Liver (tissue), 8 donors: ENCODE measurements at regions not wholly inside any gene's neighbourhood (a gene's known extent, or its start where the extent isn't known, plus 50 kb on each side); places are given as distances from the start of the nearest gene placed in this dataset.

Experiments used
- DNase-seq: peaks from one replicate; pipeline ENCODE4 v3.0.0-alpha.2; 2017; ENCODE audit warnings: low spot score
- H3K27ac ChIP-seq, 2 donors: one replicate each; pipeline ENCODE4 v1.7.0; 2013; ENCODE audit warnings: inconsistent platforms in 2 of 2, low read length in 2 of 2, control low read depth in 1 of 2, low read depth in 1 of 2, mild to moderate bottlenecking in 1 of 2
- H3K27me3 ChIP-seq, 4 donors: one replicate each; pipeline versions ENCODE4 v1.6.1 to v1.7.0; 2013; ENCODE audit warnings: low read length in 3 of 4, inconsistent platforms in 1 of 4, mild to moderate bottlenecking in 1 of 4, moderate library complexity in 1 of 4; ENCODE audit not compliant: control insufficient read depth in 4 of 4, insufficient read depth in 4 of 4
- H3K36me3 ChIP-seq, 4 donors: one replicate each; pipeline versions ENCODE4 v1.6.1 to v1.7.0; 2013; ENCODE audit warnings: low read length in 3 of 4, mild to moderate bottlenecking in 3 of 4, low read depth in 1 of 4, moderate library complexity in 1 of 4; ENCODE audit not compliant: control insufficient read depth in 4 of 4, insufficient read depth in 3 of 4
- H3K4me1 ChIP-seq, 4 donors: one replicate each; pipeline versions ENCODE4 v1.6.1 to v1.7.0; 2013; ENCODE audit warnings: low read length in 3 of 4, mild to moderate bottlenecking in 3 of 4, moderate library complexity in 1 of 4; ENCODE audit not compliant: control insufficient read depth in 4 of 4, insufficient read depth in 4 of 4
- H3K4me3 ChIP-seq, 3 donors: one replicate each; pipeline versions ENCODE4 v1.6.1 to v1.7.0; 2013; ENCODE audit warnings: low read length in 3 of 3, control low read depth in 1 of 3, low read depth in 1 of 3, mild to moderate bottlenecking in 1 of 3
- H3K9ac ChIP-seq, 2 donors: one replicate each; pipeline ENCODE4 v1.7.0; 2013; ENCODE audit warnings: low read length in 2 of 2, mild to moderate bottlenecking in 2 of 2, moderate library complexity in 2 of 2, control low read depth in 1 of 2, low read depth in 1 of 2
- H3K9me3 ChIP-seq, 4 donors: one replicate each; pipeline versions ENCODE4 v1.6.1 to v1.7.0; 2013; ENCODE audit warnings: low read length in 3 of 4; ENCODE audit not compliant: control insufficient read depth in 4 of 4
- ATF3 ChIP-seq: IDR thresholded peaks from 2 replicates; pipeline ENCODE4 v1.6.1; 2016; ENCODE audit warnings: antibody characterized with exemption
- CTCF ChIP-seq: fragments of 150-350 bp; IDR thresholded peaks from 2 replicates; pipeline ENCODE4 v1.5.1; 2017; ENCODE audit warnings: improper control_type of control experiment, low read depth, low read length; ENCODE audit not compliant: missing input control
- EGR1 ChIP-seq, 2 donors: IDR thresholded peaks; 2 replicates each; pipeline ENCODE4 v1.6.1; 2016 to 2018; ENCODE audit warnings: antibody characterized with exemption in 2 of 2, low read depth in 2 of 2
- FOXA1 ChIP-seq: IDR thresholded peaks from 2 replicates; pipeline ENCODE4 v1.6.1; 2016; ENCODE audit warnings: antibody characterized with exemption
- FOXA2 ChIP-seq: IDR thresholded peaks from 2 replicates; pipeline ENCODE4 v1.6.1; 2016; ENCODE audit warnings: antibody characterized with exemption
- GABPA ChIP-seq, 2 donors: IDR thresholded peaks in 1 of 2; conservative IDR thresholded peaks in 1 of 2; 2 replicates each; pipeline ENCODE4 v1.6.1; 2016; ENCODE audit warnings: antibody characterized with exemption in 2 of 2, mild to moderate bottlenecking in 1 of 2, moderate library complexity in 1 of 2
- HNF4A ChIP-seq, 2 donors: conservative IDR thresholded peaks; 2 replicates each; pipeline ENCODE4 v1.6.1; 2016; ENCODE audit warnings: antibody characterized with exemption in 2 of 2, mild to moderate bottlenecking in 2 of 2
- HNF4G ChIP-seq: IDR thresholded peaks from 2 replicates; pipeline ENCODE4 v1.6.1; 2016; ENCODE audit warnings: antibody characterized with exemption
- JUND ChIP-seq, 2 donors: IDR thresholded peaks; 2 replicates each; pipeline ENCODE4 v1.6.1; 2016; ENCODE audit warnings: antibody characterized with exemption in 2 of 2
- MAX ChIP-seq: IDR thresholded peaks from 2 replicates; pipeline ENCODE4 v1.6.1; 2016; ENCODE audit warnings: antibody characterized with exemption
- NR2F2 ChIP-seq: IDR thresholded peaks from 2 replicates; pipeline ENCODE4 v1.6.1; 2016; ENCODE audit warnings: antibody characterized with exemption
- REST ChIP-seq: IDR thresholded peaks from 2 replicates; pipeline ENCODE4 v1.6.1; 2016; ENCODE audit warnings: antibody characterized with exemption, mild to moderate bottlenecking
- RXRA ChIP-seq, 2 donors: IDR thresholded peaks; 2 replicates each; pipeline ENCODE4 v1.6.1; 2017 to 2018; ENCODE audit warnings: antibody characterized with exemption in 2 of 2, mild to moderate bottlenecking in 1 of 2
- SP1 ChIP-seq: IDR thresholded peaks from 2 replicates; pipeline ENCODE4 v1.6.1; 2018; ENCODE audit warnings: antibody characterized with exemption, mild to moderate bottlenecking
- TAF1 ChIP-seq: conservative IDR thresholded peaks from 2 replicates; pipeline ENCODE4 v1.6.1; 2016; ENCODE audit warnings: antibody characterized with exemption, mild to moderate bottlenecking
- YY1 ChIP-seq: IDR thresholded peaks from 2 replicates; pipeline ENCODE4 v1.6.1; 2016; ENCODE audit warnings: antibody characterized with exemption, mild to moderate bottlenecking
- ZBTB33 ChIP-seq: IDR thresholded peaks from 2 replicates; pipeline ENCODE4 v1.6.1; 2016; ENCODE audit warnings: antibody characterized with exemption
- WGBS: extraction: QIAGEN DNeasy Blood & Tissue Kit; methylation state at CpG from one replicate; pipeline ENCODE4 v1.1.7; 2013; 5-methylcytosine and 5-hydroxymethylcytosine counted together
- donor health status: healthy.
- donor health status: healthy.
- donor health status: healthy.
- donor health status: healthy.
- donor health status: healthy.

GRCh38 chr16:85481738-85482137 is 131.4 kb upstream of the GSE1 start:
- WGBS: 91% methylated on average over 19 of the region's 19 CpGs
- Histone ChIP-seq H3K27ac (no peak overlapping the region), H3K9me3 (no peaks in the 10 kb centered on the region), H3K27me3 (no peaks in the 10 kb centered on the region), H3K9ac (no peak overlapping the region), H3K4me3 (no peak overlapping the region), H3K36me3 (no peaks in the 10 kb centered on the region), H3K4me1 (no peaks in the 10 kb centered on the region)
- TF ChIP-seq REST: no peak
- TF ChIP-seq ZBTB33: no peak
- TF ChIP-seq ATF3: no peak
- TF ChIP-seq HNF4G: no peak
- TF ChIP-seq SP1: no peak
- TF ChIP-seq FOXA2: no peak
- no peak for TF ChIP-seq CTCF
- no peak for TF ChIP-seq MAX
- TF ChIP-seq EGR1 (IDR thresholded peaks at IDR 0.05; ENCODE audit: low read depth in 2 of 2): no peak
- TF ChIP-seq JUND (IDR thresholded peaks at IDR 0.05): no peak
- no peak for TF ChIP-seq RXRA (IDR thresholded peaks at IDR 0.05)
- TF ChIP-seq FOXA1: no peak
- TF ChIP-seq NR2F2: no peak
- no peak for TF ChIP-seq YY1
- no peak for TF ChIP-seq GABPA (IDR thresholded peaks at IDR 0.05 in 1 of 2, conservative IDR thresholded peaks at IDR 0.05 in 1 of 2)
- no peak for TF ChIP-seq TAF1
- no peak for DNase-seq

GRCh38 chr16:85483424-85483823 is 129.7 kb upstream of the GSE1 start:
- H3K4me3 ChIP-seq: no peak overlapping the region
- DNase-seq: no peak

More at GRCh38 chr16:85483424-85483823, 129.7 kb upstream of the GSE1 start:
- Histone ChIP-seq H3K4me1 (peaks cover 0 to under 1% (median 0%) of the 10 kb centered on the region in 4 donors), H3K9me3 (no peaks in the 10 kb centered on the region), H3K36me3 (no peaks in the 10 kb centered on the region), H3K27ac (no peak overlapping the region), H3K9ac (no peak overlapping the region), H3K27me3 (no peaks in the 10 kb centered on the region)
- 91% methylated on average over 19 of the region's 19 CpGs for WGBS
- TF ChIP-seq FOXA1: no peak
- TF ChIP-seq REST: no peak
- TF ChIP-seq EGR1 (IDR thresholded peaks at IDR 0.05; ENCODE audit: low read depth in 2 of 2): no peak
- TF ChIP-seq JUND (IDR thresholded peaks at IDR 0.05): no peak
- no peak for TF ChIP-seq YY1
- TF ChIP-seq FOXA2: no peak
- TF ChIP-seq NR2F2: no peak
- TF ChIP-seq ATF3: no peak
- TF ChIP-seq HNF4G: no peak
- no peak for TF ChIP-seq HNF4A (conservative IDR thresholded peaks at IDR 0.05)
